ENCODE measurements at regions not wholly inside any gene's neighbourhood (a gene's known extent, or its start where the extent isn't known, plus 50 kb on each side); places are given as distances from the start of the nearest gene placed in this dataset.
A peak's percentile ranks its signal among the peaks of the same experiment; 100 is the strongest.

GRCh38 chr15:91706322-91707032 is 147.0 kb upstream of the SLCO3A1 start:
- Mint-ChIP-seq H3K4me3 (peak overlapping the region; percentile 50), H3K36me3 (ENCODE audit: low read depth) (no peaks in the 10 kb centered on the region), H3K4me1 (ENCODE audit: low read depth) (peaks cover 18% of the 10 kb centered on the region), H3K27ac (peak overlapping the region; percentile 7), H3K27me3 (no peaks in the 10 kb centered on the region), H3K9me3 (no peaks in the 10 kb centered on the region)
- no peak overlapping the region for H3K4me3 ChIP-seq (ENCODE audit: low read length)
- H3K4me1 ChIP-seq (ENCODE audit: insufficient read depth, low read length), result peaks cover 14% of the 10 kb centered on the region
- H3K27ac ChIP-seq (ENCODE audit: low read depth in 1 of 2, low read length in 2 of 2), result peak overlapping the region in 1 of 2 donors; percentile 10
- no peaks in the 10 kb centered on the region for H3K9me3 ChIP-seq (ENCODE audit: control insufficient read depth in 1 of 2, insufficient read depth in 1 of 2, low read length in 2 of 2)
- no peaks in the 10 kb centered on the region for H3K27me3 ChIP-seq (ENCODE audit: control insufficient read depth in 1 of 2, insufficient read depth in 2 of 2, low read length in 2 of 2)
- DNase-seq, result peak; percentile 61 to 92 (median 77)
- intact Hi-C loops (cut with DNase I, micrococcal nuclease), result loop anchor here (1.0 to 10.0 kb wide), 8 partner anchors 98 to 404 kb away; no protein-coding TSS in a partner anchor
- ChIA-PET CTCF (interaction anchor here (0.6 to 2.5 kb wide), 29 partner anchors 10 to 439 kb away, joined by 3 to 18 read pairs (median 4); partner anchors contain the start of gene SLCO3A1), POLR2A (interaction anchor here (0.7 to 1.2 kb wide), 3 partner anchors 235 to 1077 kb away, joined by 3 read pairs; no protein-coding TSS in a partner anchor)
- peak; percentile 82 for TF ChIP-seq CTCF (IDR thresholded peaks at IDR 0.05)
- peak; percentile 94 for ATAC-seq (ENCODE audit: poor library complexity)
- H3K36me3 ChIP-seq (ENCODE audit: insufficient read depth, low read length), result no peaks in the 10 kb centered on the region

GRCh38 chr15:91710080-91710698 is 143.3 kb upstream of the SLCO3A1 start:
- CTCF ChIA-PET, result no interaction called here
- no peak for ATAC-seq (ENCODE audit: poor library complexity)
- H3K4me3 Mint-ChIP-seq, result no peak overlapping the region

More at GRCh38 chr15:91710080-91710698, 143.3 kb upstream of the SLCO3A1 start:
- TF ChIP-seq CTCF (IDR thresholded peaks at IDR 0.05), result no peak
- peaks cover 15% of the 10 kb centered on the region for H3K4me1 Mint-ChIP-seq (ENCODE audit: low read depth)
- Histone ChIP-seq H3K9me3 (ENCODE audit: control insufficient read depth in 1 of 2, insufficient read depth in 1 of 2, low read length in 2 of 2) (no peaks in the 10 kb centered on the region), H3K27ac (ENCODE audit: low read depth in 1 of 2, low read length in 2 of 2) (no peak overlapping the region), H3K4me3 (ENCODE audit: low read length) (no peak overlapping the region), H3K27me3 (ENCODE audit: control insufficient read depth in 1 of 2, insufficient read depth in 2 of 2, low read length in 2 of 2) (peaks cover 0 to 8% of the 10 kb centered on the region in 2 experiments), H3K36me3 (ENCODE audit: insufficient read depth, low read length) (no peaks in the 10 kb centered on the region), H3K4me1 (ENCODE audit: insufficient read depth, low read length) (peaks cover 13% of the 10 kb centered on the region)
- H3K27ac Mint-ChIP-seq, result no peak overlapping the region
- no peaks in the 10 kb centered on the region for H3K36me3 Mint-ChIP-seq (ENCODE audit: low read depth)
- DNase-seq, result no peak
- no peaks in the 10 kb centered on the region for H3K9me3 Mint-ChIP-seq
- intact Hi-C loops (cut with DNase I, micrococcal nuclease), result loop anchor here in 1 of 2 experiments (5.0 kb wide), 1 partner anchor 37 kb away; no protein-coding TSS in a partner anchor
- POLR2A ChIA-PET, result no interaction called here
- peaks cover 24% of the 10 kb centered on the region for H3K27me3 Mint-ChIP-seq

Data from CD4-positive, alpha-beta T cell (primary cell).